T47D (cell line): ENCODE measurements at regions not wholly inside any gene's neighbourhood (a gene's known extent, or its start where the extent isn't known, plus 50 kb on each side); places are given as distances from the start of the nearest gene placed in this dataset.
"Not testable (repeated sequence)": the region's sequence is repeated elsewhere in the genome, so short reads cannot be mapped to it uniquely, and the experiment has no call there.

Source experiments
- DNase-seq, 2 experiments: peaks; one replicate each; pipeline versions ENCODE4 v3.0.0 to v3.0.0-alpha.2; 2011 to 2012; ENCODE audit warnings: low read depth in 1 of 2, low spot score in 1 of 2
- JUND ChIP-seq: IDR thresholded peaks from 2 replicates; pipeline ENCODE4 v1.6.1; 2012; ENCODE audit warnings: low read depth
- in situ Hi-C: cut with HindIII; loops from 2 replicates; pipeline ENCODE4 v1.10.0; 2016; ENCODE audit warnings: low sequenced_read_pairs, low pct_unique_long_range_greater_than_20kb

DNA sequence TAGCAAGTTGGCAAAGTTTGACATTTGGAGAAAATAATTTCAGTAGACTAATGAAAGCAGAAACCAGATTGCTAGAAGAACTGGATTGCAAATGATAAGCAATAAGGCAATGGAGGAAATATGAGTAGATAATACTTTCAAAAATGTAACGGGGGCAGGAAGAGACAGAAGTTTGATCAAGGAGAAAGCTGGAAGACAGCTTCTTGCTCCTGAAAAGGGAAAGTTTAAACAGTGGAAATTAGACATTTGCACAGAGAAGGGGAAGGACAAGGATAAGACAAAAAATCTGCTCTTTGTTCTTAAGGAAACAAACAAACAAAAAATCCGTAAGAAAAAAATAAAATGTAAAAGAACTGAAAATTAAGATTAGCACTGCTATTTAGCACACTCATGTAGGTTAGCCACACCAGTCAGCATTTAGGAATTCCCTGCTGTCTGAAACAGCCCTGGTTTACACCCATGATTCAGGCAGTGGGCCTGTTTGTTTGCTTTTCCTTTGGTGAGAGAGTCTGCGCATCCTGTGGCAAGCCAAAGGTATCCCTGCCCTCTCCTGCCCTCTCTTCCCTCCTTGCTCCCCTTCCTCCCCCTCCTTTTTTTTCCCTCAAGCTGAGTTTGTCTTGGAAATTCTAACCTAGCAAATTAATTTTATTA, 104.3 kb upstream of the CAV2 start:
- no peak for TF ChIP-seq JUND
- no peak for DNase-seq
- in situ Hi-C loops = no loop called here

DNA sequence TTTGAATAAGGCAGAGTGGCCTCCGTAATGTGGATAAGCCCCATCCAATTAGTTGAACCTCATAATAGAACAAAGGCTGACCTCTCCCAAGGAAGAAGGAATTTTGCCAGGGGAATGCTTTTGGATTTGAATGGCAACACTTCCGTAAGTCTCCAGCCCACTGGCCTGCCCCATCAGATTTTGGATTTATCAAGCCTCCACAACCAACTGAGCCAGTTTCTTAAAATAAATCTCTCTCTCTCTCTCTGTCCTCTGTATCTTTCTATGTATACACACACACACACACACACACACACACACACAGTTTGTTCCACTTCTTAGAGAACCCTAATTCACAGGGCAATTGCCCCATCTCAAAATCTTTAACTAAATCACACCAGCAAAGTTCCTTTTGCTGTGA, 100.9 kb upstream of the CAV2 start:
- no peak for TF ChIP-seq JUND
- no peak for DNase-seq
- in situ Hi-C loops = no loop called here

GRCh38 chr7:116399819-116400218, 99.7 kb upstream of the CAV2 start:
- peak in 1 of 2 experiments; percentile 14 for DNase-seq
- in situ Hi-C loops = no loop called here
- TF ChIP-seq JUND = no peak

DNA sequence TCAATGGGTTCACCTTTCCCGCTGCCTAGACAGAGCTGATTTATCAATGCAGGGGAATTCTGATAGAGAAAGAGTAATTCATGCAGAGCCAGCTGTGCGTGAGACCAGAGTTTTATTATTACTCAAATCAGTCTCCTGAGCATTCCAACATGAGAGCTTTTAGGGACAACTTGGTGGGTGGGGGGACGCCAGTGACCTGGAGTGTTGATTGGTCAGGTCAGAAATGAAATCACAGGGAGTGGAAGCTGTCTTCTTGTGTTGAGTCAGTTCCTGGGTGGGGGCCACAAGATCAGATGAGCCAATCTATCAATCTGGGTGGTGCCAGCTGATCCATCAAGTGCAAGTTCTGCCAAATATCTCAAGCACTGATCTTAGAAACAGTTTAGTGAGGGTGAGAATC, 99.0 kb upstream of the CAV2 start:
- in situ Hi-C loops = no loop called here
- TF ChIP-seq JUND = no peak
- DNase-seq = no peak

- no peak for TF ChIP-seq JUND
- in situ Hi-C loops = no loop called here
- DNase-seq = no peak
These were observed 97.8 kb upstream of the CAV2 start for GRCh38 chr7:116401711-116402110.

DNA sequence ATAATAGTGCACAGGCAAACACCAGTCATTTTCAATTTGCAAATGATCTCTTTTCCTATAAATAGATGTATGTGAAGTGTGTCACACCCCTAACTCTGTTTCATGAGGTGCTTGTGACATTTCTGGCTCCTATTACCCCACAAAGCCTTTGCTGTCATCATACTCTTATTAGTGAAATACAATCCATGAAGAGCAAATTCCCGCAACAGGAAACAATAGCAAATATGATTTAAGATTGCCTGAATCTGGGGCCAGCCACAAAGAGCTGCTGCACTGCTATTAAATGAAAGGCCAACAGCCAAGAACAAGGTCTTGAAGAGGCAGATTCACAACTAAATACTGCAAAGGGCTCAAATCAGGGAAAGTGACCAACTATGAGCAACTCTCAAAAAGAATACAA, 96.3 kb upstream of the CAV2 start:
- no peak for TF ChIP-seq JUND
- in situ Hi-C loops = no loop called here
- DNase-seq = no peak

GRCh38 chr7:116404389-116404788, 95.1 kb upstream of the CAV2 start:
- TF ChIP-seq JUND = no peak
- in situ Hi-C loops = no loop called here
- DNase-seq = no peak

GRCh38 chr7:116405810-116406209, 93.7 kb upstream of the CAV2 start:
- no peak for DNase-seq
- no peak for TF ChIP-seq JUND
- in situ Hi-C loops = no loop called here

DNA sequence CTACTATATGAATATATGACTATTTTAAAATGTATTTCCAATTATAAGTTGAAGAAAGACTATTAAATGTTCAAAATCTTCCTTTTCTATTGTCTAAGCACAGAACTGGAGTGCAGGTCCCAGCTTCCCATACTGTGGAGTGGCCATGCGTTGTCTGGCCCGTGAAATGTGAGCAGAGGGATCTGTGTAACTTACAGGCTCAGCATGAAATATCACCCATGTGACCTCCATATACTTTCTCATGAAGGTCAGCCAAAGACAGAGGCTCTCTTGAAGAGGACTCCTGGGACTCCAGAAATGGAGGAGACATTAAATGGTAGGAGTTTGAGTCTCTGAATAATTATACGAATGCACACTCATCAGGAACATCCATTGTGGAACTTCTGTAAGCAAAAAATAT, 92.4 kb upstream of the CAV2 start:
- in situ Hi-C loops = no loop called here
- TF ChIP-seq JUND = no peak
- no peak for DNase-seq

GRCh38 chr7:116408166-116408565, 91.4 kb upstream of the CAV2 start:
- DNase-seq = no peak
- no peak for TF ChIP-seq JUND
- in situ Hi-C loops = no loop called here

DNA sequence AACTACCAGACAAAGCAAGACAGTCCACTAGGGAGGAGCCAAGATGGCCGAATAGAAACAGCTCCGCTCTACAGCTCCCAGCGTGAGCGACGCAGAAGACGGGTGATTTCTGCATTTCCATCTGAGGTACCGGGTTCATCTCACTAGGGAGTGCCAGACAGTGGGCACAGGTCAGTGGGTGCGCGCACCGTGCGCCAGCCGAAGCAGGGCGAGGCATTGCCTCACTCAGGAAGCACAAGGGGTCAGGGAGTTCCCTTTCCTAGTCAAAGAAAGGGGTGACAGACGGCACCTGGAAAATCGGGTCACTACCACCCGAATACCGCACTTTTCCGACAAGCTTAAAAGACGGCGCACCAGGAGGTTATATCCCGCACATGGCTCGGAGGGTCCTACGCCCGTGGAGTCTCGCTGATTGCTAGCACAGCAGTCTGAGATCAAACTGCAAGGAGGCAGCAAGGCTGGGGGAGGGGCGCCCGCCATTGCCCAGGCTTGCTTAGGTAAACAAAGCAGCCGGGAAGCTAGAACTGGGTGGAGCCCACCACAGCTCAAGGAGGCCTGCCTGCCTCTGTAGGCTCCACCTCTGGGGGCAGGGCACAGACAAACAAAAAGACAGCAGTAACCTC, 90.6 kb upstream of the CAV2 start:
- DNase-seq, in situ Hi-C loops: not testable (repeated sequence)

GRCh38 chr7:116410694-116411093, 88.8 kb upstream of the CAV2 start:
- DNase-seq, in situ Hi-C loops: not testable (repeated sequence)

GRCh38 chr7:116417593-116418345, 81.8 kb upstream of the CAV2 start:
- TF ChIP-seq JUND = no peak
- DNase-seq = peak in 1 of 2 experiments; percentile 22
- in situ Hi-C loops = no loop called here

DNA sequence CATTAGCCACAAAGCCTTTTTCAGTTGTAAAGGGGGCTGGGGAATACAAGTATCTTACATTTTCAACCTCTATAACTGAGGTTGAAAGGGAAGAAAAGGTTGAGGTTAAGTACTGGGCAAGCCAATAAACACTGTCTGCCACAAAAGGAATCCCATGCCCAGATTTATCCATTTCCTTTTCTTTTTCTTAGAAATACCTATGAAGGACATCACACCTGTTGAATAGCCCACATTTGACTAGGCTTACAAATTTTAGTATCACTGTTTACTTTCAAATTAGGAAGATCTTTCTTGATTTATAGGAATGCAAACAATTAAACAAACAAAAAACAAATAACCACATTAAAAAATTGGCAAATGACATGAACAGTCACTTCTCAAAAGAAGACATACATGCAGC, 81.0 kb upstream of the CAV2 start:
- DNase-seq = no peak
- no peak for TF ChIP-seq JUND
- in situ Hi-C loops = no loop called here
